Mucosa of descending colon (tissue), 3 donors: ENCODE measurements at regions not wholly inside any gene's neighbourhood (a gene's known extent, or its start where the extent isn't known, plus 50 kb on each side); places are given as distances from the start of the nearest gene placed in this dataset.

Source experiments
- ATAC-seq: fragments of 200-7000 bp; cut with Tn5 transposase; one replicate; pipeline ENCODE4 v1.9.1; 2020; ENCODE audit warnings: mild to moderate bottlenecking, moderate library complexity
- DNase-seq, 3 donors: peaks; one replicate each; pipeline ENCODE4 v3.0.0-alpha.2; 2020
- H3K36me3 ChIP-seq: fragments of 200-600 bp; one replicate; pipeline ENCODE4 v1.8.0; 2021; ENCODE audit warnings: low read depth, mild to moderate bottlenecking
- H3K4me1 ChIP-seq: fragments of 200-600 bp; one replicate; pipeline ENCODE4 v1.8.0; 2021; ENCODE audit warnings: low read depth, mild to moderate bottlenecking
- H3K4me3 ChIP-seq: fragments of 200-600 bp; one replicate; pipeline ENCODE4 v1.8.0; 2021; ENCODE audit warnings: mild to moderate bottlenecking
- H3K9me3 ChIP-seq: fragments of 200-600 bp; one replicate; pipeline ENCODE4 v1.8.0; 2021; ENCODE audit warnings: mild to moderate bottlenecking
- intact Hi-C, 2 donors: fragments of 100-400 bp; cut with DNase I in 1 of 2; cut with micrococcal nuclease in 1 of 2; formaldehyde crosslinking; loops; one replicate each; pipeline versions ENCODE4 v1.11.0 to v1.11.1; 2022; cut with DNase I, micrococcal nuclease
- TF ChIP-seq, protein P1 (sequence below): fragments of 200-600 bp; IDR thresholded peaks from one replicate; pipeline ENCODE4 v1.8.0; 2022; ENCODE audit warnings: antibody characterized with exemption, mild to moderate bottlenecking
- donor health status: DM: no; HTN: no; CAD: no; lungs with moderate emphysema.
- donor health status: DM: no; HTN: no; CAD: no.
- donor health status: DM: no; HTN: yes; CAD: no.

GRCh38 chr10:6737758-6738111, 157.7 kb upstream of the PRKCQ start:
- intact Hi-C loops: no loop called here
- Histone ChIP-seq H3K4me1 (no peaks in the 10 kb centered on the region), H3K9me3 (no peaks in the 10 kb centered on the region), H3K36me3 (no peaks in the 10 kb centered on the region), H3K4me3 (no peak overlapping the region)
- TF ChIP-seq, protein P1, sequence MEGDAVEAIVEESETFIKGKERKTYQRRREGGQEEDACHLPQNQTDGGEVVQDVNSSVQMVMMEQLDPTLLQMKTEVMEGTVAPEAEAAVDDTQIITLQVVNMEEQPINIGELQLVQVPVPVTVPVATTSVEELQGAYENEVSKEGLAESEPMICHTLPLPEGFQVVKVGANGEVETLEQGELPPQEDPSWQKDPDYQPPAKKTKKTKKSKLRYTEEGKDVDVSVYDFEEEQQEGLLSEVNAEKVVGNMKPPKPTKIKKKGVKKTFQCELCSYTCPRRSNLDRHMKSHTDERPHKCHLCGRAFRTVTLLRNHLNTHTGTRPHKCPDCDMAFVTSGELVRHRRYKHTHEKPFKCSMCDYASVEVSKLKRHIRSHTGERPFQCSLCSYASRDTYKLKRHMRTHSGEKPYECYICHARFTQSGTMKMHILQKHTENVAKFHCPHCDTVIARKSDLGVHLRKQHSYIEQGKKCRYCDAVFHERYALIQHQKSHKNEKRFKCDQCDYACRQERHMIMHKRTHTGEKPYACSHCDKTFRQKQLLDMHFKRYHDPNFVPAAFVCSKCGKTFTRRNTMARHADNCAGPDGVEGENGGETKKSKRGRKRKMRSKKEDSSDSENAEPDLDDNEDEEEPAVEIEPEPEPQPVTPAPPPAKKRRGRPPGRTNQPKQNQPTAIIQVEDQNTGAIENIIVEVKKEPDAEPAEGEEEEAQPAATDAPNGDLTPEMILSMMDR: no peak
- no peak for DNase-seq
- no peak for ATAC-seq

GRCh38 chr10:6737080-6737641, 157.1 kb upstream of the PRKCQ start:
- Histone ChIP-seq H3K4me3 (no peak overlapping the region), H3K36me3 (no peaks in the 10 kb centered on the region), H3K9me3 (no peaks in the 10 kb centered on the region), H3K4me1 (no peaks in the 10 kb centered on the region)
- TF ChIP-seq, protein P1: no peak
- intact Hi-C loops: no loop called here
- ATAC-seq (no peak), DNase-seq (no peak)

DNA sequence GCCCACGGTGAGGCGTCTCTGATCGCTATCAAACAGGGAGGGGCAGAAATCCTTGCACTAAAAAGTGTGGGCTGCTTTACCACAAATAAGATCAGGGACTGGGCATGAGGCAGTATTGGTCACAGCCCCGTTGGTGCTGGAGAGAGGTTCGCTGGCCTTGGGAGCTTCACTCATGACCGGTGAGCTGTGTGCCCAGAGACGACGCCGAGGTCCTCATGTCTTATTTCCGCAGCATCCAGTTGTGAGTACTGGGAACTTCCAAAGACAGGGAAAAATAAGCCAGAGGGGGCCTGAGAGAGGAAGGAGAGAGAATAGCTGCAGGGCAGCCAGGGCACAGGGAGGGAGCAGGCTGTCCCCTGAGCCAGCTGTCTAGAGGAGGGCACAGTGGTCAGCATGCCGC, 154.2 kb upstream of the PRKCQ start:
- no peak overlapping the region for H3K4me3 ChIP-seq
- TF ChIP-seq, protein P1: no peak
- no peaks in the 10 kb centered on the region for H3K4me1 ChIP-seq
- ATAC-seq (no peak), DNase-seq (no peak)
- H3K9me3 ChIP-seq: no peaks in the 10 kb centered on the region
- H3K36me3 ChIP-seq: no peaks in the 10 kb centered on the region
- intact Hi-C loops: no loop called here

DNA sequence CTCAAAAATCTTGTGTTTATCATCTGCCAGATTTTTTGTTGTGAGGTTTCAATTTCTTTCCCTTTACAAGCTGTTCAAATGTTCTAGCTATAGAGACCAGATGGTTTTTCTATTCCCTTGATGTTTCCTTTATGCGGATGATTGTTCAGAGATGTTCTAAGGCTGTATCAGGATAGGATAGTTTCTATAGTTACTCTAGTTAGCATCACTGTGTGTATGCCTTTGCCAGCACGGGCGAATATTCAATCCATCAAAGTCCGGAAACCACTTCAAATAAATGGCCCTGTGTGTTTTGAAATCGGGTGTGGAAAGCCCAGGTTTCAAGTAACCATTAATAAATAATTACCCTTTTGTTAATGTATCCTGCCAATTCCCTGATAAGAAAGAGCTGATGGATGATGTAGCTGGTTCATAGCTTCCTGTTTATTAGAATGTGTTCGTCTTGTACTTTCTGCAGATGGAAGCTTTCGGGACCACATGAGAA, 149.8 kb upstream of the PRKCQ start:
- no peak for ATAC-seq
- TF ChIP-seq, protein P1: no peak

DNA sequence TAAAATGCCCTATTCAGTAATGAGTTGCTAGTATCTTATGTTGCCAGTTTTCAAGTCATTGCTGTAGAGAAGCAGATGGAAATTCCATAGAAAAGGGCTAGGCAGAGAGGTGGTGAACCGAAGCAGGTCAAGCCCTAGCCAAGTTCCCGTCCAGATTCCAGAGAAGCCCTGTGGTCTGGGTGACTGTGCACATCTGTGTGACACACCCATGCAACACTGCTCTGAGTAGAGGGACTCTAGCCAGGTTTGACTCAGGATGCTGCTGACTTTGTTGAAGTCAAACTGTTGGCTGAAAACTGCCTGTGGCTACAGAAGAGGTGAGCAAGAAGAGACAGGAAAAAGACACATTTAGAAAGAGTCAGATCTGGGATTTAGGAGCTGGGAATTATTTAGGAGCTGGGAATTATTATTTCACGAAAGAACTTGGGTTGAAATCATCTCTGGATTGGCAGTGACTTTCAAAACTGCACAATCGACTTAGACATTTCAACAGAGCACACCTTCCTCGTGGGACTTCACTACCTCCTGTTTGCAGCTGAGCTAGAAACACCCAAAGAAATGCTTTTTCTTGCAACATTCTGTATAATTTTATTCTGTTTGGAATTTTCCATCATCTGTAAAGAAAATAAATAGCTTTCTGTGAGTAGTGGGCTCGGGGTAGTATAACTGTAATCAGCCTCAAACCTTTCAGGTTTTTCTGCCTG, 149.1 kb upstream of the PRKCQ start:
- H3K4me3 ChIP-seq: no peak overlapping the region
- TF ChIP-seq, protein P1: no peak
- DNase-seq: no peak
- H3K9me3 ChIP-seq: no peaks in the 10 kb centered on the region
- no peaks in the 10 kb centered on the region for H3K36me3 ChIP-seq
- intact Hi-C loops: no loop called here
- no peaks in the 10 kb centered on the region for H3K4me1 ChIP-seq
- ATAC-seq: no peak

More for the DNA sequence above, 149.8 kb upstream of the PRKCQ start:
- intact Hi-C loops: no loop called here
- Histone ChIP-seq H3K36me3 (no peaks in the 10 kb centered on the region), H3K4me1 (no peaks in the 10 kb centered on the region), H3K9me3 (no peaks in the 10 kb centered on the region), H3K4me3 (no peak overlapping the region)
- no peak for DNase-seq
